ENCODE measurements at regions not wholly inside any gene's neighbourhood (a gene's known extent, or its start where the extent isn't known, plus 50 kb on each side); places are given as distances from the start of the nearest gene placed in this dataset.

DNA sequence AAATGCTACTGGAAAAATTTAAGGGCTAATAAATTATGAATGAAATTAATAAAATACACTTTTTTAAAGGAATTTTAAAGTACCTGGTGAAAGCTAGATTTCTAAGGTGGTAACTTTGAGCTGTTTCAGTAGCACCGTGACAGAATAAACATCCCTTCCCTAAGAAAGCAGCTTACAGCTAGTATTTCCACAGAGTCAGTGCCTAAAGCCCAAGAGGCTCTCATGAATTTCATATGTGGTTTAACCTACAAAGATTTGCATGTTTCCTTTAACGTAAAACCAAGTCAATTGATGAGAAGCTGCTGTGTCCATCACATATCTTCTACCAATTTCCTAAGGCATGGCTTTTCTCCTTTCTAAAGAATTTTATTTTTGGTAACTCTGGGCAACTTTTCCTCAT lies 56.8 kb downstream of the IFNG start:
- DNase-seq, result no peak

DNA sequence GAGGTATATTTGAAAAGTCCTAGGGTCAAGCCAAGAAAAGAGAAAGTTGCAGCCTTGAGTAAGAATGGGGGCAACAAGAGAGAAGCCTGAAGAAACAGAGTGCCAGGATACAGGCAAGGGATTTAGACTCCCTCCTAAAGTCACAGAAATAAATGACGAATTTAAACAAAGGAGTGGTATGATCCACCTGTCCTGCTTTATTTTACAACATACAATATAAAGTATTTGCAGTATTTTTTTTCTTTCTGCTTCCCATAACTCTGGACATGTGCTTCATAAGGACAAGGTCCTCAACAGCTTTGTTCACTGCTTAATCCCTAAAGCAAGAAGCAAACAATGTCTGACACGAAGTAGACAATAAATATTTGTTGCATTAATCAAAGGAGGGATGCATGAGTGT lies 57.4 kb downstream of the IFNG start:
- DNase-seq, result no peak

DNA sequence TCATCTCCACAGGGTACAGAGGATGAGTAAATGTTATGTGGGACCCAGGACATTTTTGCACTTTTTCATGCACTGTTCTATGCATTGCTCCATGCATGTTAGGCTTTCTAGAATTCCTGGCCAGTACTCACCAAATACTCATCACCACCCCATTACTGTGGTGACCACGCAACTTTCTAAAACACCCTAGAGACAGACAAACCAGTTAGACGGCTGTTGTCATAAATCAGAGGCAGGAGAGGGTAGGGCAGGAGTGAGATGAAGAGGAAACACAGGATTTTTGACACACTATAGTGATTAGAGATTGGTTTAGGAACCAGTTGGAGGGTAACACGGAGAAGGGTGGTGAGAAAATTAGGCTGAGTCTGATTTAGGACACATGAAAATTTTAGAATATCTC lies 59.3 kb downstream of the IFNG start:
- no peak for DNase-seq

DNA sequence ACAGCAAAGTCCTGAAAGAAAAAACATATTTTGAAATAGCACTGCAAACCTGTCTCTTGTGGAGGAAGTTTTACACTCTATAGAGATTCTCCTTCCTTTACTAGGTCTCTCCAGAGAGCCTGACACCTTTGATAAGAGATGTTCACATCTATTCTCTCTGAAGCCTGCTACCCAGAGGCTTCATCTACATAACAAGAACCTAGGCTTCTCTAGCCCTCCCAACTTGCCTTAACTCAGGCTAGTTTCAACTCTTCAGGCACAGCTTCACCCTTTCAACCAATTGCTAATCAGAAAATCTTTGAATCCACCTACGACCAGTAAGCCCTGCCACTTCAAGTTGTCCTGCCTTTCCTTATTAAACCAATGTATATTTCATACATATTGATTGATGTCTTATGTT lies 60.6 kb downstream of the IFNG start:
- no peak for DNase-seq

DNA sequence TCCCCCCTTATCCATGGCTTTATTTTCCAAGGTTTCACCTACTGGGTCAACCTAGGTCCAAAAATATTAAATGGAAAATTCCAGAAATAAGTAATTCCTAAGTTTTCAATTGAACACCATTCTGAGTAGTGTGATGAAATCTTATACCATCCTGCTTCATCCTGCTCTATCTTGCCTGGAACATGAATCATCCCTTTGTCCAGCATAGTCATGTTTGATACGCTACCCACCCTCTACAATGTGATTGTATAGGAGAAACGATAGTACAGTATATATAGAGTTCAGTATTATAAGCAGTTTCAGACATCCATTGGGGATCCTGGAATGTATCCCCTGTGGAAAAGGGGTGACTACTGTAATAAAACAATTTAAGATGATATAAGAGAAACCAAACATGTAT lies 62.2 kb downstream of the IFNG start:
- no peak for DNase-seq

DNA sequence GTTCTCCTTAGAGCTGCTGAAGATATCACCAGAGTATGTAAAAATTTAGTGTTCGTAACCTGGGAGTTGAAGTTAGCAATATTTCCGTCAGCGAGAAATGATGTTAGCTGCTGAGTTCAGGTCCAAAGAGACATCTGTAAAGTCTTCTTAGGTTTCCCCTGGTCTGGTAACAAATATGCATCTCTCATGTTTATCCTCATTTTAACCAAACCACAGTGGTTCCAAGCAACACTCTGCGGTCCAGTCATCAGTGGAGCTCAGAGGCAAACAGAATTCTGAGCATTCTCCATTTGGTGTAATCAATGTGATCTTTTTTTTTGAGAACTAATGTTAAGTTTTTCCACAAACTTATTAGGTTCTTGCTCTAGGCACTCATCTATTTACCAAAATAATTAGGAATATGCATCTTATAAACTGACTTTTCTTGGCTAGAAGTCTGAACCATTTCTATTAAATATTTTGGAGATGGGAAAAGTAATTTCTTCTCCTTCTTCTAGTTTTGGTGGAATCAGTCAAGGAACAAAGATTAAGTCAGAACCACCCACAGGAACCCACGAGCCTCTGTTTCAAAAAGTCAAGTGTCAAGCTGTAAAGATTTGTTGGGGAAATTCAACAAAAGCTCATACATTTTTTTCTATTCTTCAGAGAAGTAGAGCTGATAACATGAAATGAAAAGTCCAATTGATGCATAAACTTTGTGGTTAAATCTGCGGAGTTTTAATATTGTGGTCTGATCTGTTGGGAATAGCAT lies 64.7 kb downstream of the IFNG start:
- DNase-seq, result no peak

DNA sequence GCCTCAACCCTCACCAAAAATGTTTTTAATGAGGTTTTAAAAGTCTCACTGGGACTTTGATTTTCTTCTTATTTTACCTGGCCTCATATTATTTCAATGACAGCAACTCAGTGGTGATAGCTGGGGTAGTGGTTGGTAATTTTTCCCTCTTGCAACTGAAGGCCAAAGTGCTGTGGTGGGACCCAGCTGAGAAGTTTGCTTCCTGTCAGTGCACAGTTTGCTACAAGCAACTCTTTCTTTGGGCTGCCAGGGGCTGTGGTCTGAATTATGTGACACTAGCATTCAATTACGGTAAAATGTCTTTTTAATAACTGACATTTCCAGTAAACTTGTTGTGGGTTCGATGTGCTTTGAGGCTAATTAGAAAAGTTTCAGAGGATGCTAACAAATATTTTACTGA lies 65.3 kb downstream of the IFNG start:
- no peak for DNase-seq

DNA sequence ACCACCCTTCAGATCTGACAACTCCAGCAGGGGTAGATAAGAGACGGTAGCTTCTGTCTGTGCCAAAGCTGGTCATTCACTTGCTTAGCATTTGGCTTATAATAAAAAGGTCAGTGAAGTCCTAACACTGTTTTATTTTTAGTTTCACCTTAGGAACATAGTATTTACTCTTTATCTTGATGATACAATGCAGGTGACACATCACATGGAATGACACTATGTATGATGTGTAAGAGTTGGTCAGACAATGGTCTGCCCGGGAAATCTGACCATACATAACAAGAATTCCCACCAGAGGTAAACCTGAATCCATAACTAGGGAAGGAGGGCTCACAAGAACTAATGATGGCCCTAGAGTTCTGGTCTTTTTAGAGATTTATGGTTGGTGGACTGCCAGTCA lies 66.6 kb downstream of the IFNG start:
- no peak for DNase-seq

DNA sequence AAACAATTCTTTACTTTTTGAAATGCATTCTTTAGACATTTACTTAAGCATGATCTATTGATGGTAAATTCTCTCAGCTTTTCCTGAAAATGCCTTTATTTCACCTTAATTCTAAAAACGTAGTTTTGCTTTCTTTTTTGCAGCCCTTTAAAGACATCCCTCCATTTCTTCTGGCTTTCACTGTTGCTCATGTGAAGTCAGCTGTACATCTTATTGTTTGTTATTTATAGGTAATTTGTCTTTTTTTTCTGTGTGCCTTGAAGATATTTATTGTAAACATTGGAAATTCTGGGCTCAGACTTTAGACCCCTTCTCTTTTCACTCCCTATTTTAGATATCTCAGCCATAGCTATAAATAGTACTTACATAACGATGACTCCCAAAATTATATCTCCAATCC lies 70.4 kb downstream of the IFNG start:
- peak; percentile 34 for DNase-seq

DNA sequence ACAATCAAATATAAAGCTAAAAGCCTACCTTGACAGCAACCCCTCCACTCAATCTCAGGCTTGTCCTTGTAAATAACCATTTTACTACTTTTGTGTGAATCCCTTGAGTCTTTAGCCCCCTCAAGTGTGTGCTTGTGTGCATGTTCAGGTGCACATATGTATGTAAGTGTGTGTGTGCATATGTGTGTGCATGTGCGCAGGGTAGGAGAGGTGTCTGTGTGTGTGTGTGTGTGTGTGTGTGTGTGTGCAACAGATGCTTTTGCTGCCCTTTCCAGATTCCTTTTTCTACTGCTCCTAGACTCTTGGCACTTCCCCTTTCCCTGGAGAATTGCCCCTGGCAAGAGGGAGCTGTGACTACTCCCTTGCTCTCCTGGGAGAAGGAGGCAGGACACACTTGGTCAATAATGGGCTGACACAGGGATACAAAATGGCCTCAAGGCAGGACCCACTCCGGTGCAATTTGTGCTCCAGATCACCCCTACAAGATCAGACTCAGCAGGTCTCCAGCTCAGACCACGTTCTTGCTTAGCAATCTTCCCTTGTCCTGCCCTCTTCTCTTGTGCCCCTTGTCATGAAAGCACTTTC lies 73.4 kb downstream of the IFNG start:
- DNase-seq, result no peak

DNA sequence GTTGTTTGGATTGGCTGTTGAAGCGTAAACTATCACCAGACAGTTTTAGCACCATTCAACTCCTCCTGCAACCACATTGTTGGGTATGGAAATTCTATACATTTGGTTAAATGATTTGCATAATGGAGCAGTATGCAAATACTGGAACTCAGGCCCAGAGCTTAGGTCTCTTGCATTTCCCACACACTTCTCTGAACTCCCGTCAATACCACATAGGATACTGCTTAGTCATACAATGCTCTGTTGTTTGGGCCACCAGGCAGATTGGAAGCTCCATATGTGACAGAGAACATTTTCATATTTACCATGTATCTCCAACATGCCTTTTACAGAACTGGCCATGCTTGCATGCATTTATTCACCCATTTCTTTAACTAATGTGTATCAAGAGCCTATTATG lies 78.0 kb downstream of the IFNG start:
- DNase-seq, result no peak

DNA sequence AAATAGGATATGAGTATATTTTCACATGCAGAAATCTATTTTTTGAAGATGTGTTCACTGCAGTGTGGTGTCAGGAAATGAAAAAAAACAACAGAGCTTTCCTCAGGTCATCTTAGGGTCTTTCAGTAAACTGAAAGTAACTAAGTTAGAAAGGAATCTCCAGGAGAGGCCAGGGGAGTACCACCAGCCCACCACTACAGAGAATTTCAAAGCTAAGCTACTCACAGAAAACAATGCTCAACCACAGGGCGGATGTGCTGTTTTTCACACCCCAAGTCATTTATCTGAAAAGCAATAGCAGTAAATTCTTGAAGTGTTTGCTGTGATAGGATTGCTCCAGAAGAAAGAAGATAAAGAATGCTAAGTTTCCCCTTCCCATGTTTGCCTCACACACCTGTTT lies 79.0 kb downstream of the IFNG start:
- DNase-seq, result no peak

DNA sequence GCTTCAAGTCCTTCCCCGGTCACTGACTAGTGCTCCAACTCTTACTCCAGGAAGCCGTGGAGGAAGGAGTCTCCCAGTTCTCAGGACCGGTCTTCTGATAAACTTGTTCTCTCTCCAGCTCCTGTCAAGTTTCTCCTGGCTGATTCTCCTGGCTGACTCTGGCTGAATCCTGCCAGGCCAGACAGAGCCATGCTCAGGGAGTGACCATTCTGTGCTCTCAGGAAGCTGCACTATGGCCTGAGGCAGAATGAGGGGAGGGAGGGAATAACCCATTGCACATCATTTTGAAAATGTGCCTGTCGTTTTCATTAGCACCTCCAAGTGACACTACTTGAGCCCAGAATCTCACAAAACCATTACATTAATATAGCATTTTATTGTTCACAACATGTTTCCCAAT lies 80.8 kb downstream of the IFNG start:
- DNase-seq, result no peak

DNA sequence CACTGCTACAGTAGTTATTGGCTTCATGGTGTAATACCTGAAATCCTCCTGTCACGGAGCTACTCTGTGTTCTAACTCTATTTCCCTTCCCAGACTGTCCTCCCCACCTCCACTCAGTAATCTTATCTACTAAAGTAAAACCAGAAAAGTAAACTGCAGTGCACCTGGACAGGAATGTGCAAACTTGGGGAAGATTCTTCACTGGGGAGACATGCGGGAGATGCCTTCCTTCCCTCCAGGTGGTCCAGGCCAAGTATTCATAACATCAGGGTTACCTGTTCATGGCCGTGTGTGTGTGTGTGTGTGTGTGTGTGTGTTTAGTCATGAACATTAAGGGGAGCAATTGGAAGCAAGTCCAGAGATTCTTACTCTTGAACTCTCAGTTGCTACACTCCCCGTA lies 84.1 kb downstream of the IFNG start:
- no peak for DNase-seq

DNA sequence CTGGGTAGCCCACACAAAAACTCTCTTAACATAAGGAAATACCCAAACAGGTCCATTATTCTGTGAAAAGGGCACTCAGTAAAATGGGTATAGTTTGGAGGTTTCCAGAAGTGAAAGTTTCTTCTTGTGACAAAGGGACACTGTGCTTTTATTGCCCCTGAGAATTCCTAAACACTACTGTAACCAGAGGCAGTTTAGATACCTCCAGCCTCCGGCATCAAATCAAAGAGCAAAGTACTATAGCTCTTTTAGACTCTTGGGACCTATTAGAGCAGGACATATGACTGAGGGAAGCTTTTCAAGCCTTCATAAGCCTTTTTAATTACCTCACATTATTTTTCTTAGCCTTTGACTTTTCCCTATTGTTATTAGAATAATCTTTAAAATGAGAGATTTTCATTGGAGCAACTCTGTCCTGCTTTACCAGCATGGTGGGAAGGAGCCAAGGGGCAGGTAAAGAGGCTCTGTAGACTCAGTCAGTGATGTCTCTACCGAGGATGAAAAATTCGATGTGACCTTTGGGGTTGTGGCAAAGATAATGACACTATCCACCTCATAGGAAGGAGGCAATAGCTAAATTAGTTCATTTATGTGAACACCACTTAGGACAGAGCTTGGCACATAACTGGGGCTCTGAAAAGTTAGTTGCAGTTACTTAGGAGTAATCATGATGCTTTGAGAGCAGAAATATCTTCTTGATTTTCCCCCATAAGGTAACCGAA lies 85.1 kb downstream of the IFNG start:
- DNase-seq, result no peak

DNA sequence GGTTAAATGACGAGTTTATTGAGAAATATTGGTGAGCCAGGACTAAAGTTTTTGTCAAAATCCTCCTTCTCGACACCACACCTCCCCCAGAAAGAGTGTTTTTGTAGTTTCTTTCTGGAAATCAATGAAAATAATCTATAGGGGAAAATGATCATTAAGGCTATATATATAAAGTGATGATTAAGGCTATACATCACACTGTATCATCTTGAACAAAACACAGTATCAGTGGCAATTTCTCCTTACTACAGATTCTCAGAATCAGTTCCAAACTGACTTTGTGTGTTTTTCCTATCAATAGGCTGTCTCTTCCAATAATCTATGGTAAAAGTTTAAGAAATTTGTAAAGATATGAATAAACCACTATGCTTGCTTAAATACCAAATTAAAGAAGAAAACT lies 81.7 kb downstream of the IFNG-AS1 start:
- no peak for DNase-seq

Measured in OCI-M1 (cell line).